Breast epithelium (tissue), 4 donors: ENCODE measurements at regions not wholly inside any gene's neighbourhood (a gene's known extent, or its start where the extent isn't known, plus 50 kb on each side); places are given as distances from the start of the nearest gene placed in this dataset.

Source experiments
- DNase-seq, 2 donors: peaks; one replicate each; pipeline ENCODE4 v3.0.0-alpha.2; 2019; ENCODE audit warnings: low spot score in 2 of 2
- H3K27ac ChIP-seq, 2 donors: fragments of 200-600 bp; sonication (generic) in 1 of 2; one replicate each; pipeline ENCODE4 v1.5.1; 2016 to 2019; ENCODE audit warnings: mild to moderate bottlenecking in 1 of 2
- H3K27me3 ChIP-seq, 2 donors: fragments of 200-600 bp; sonication (generic) in 1 of 2; one replicate each; pipeline versions ENCODE4 v1.5.1 to v1.6.0; 2017 to 2019; ENCODE audit warnings: control low read depth in 1 of 2, mild to moderate bottlenecking in 1 of 2
- H3K36me3 ChIP-seq: fragments of 200-600 bp; one replicate; pipeline ENCODE4 v1.5.1; 2019
- H3K4me1 ChIP-seq, 2 donors: fragments of 200-600 bp; sonication (generic); one replicate each; pipeline ENCODE4 v1.5.1; 2016 to 2019; ENCODE audit warnings: control low read depth in 1 of 2
- H3K4me3 ChIP-seq, 3 donors: fragments of 200-600 bp; sonication (generic); 1 replicate in 2 of 3; 2 replicates in 1 of 3; pipeline ENCODE4 v1.5.1; 2016 to 2019; ENCODE audit warnings: mild to moderate bottlenecking in 3 of 3, moderate library complexity in 2 of 3
- H3K9me3 ChIP-seq, 2 donors: fragments of 200-600 bp; sonication (generic) in 1 of 2; one replicate each; pipeline ENCODE4 v1.5.1; 2016 to 2019; ENCODE audit warnings: control low read depth in 1 of 2
- POLR2A ChIP-seq: fragments of 450-650 bp; IDR thresholded peaks from one replicate; pipeline ENCODE4 v1.6.1; 2016; ENCODE audit warnings: antibody characterized with exemption, mild to moderate bottlenecking, moderate library complexity
- POLR2AphosphoS5 ChIP-seq, 3 donors: sonication (generic); formaldehyde crosslinking; IDR thresholded peaks; one replicate each; pipeline ENCODE4 v1.6.1; 2017; ENCODE audit warnings: antibody characterized with exemption in 3 of 3
- intact Hi-C: fragments of 100-400 bp; cut with DNase I; formaldehyde crosslinking; loops from one replicate; pipeline ENCODE4 v1.15.1; 2023; ENCODE audit warnings: low total_unique reads
- TF ChIP-seq, protein P1 (sequence below), 3 donors: fragments of 450-650 bp; IDR thresholded peaks; one replicate each; pipeline ENCODE4 v1.5.1; 2016 to 2017; ENCODE audit warnings: antibody characterized with exemption in 3 of 3, mild to moderate bottlenecking in 3 of 3, moderate library complexity in 3 of 3

DNA sequence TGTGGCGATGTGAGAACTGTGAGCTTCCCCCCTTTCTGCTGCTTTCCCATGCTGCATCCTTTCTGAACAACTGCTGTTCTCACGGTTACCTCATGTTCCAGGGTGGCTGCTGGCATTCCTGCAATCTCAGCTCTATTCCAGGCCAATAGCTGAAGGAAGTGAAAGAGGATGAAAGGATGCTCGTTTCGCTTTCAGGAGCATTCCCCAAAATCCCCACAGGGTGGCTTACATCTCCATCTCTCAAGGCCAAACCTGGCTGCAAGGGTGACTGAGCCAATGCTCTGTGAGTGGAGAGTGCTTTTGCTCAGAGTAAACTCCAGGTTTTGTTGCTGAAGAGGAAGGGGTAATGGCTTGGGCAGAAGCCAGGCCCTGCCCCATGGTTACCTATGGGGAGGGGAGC lies 848.2 kb downstream of the BRD1 start:
- Histone ChIP-seq H3K4me3 (no peak overlapping the region), H3K4me1 (no peaks in the 10 kb centered on the region), H3K9me3 (peaks cover 0 to 4% of the 10 kb centered on the region in 2 donors), H3K27me3 (peaks cover 0 to 28% of the 10 kb centered on the region in 2 donors), H3K36me3 (no peaks in the 10 kb centered on the region), H3K27ac (no peak overlapping the region)
- TF ChIP-seq, protein P1, sequence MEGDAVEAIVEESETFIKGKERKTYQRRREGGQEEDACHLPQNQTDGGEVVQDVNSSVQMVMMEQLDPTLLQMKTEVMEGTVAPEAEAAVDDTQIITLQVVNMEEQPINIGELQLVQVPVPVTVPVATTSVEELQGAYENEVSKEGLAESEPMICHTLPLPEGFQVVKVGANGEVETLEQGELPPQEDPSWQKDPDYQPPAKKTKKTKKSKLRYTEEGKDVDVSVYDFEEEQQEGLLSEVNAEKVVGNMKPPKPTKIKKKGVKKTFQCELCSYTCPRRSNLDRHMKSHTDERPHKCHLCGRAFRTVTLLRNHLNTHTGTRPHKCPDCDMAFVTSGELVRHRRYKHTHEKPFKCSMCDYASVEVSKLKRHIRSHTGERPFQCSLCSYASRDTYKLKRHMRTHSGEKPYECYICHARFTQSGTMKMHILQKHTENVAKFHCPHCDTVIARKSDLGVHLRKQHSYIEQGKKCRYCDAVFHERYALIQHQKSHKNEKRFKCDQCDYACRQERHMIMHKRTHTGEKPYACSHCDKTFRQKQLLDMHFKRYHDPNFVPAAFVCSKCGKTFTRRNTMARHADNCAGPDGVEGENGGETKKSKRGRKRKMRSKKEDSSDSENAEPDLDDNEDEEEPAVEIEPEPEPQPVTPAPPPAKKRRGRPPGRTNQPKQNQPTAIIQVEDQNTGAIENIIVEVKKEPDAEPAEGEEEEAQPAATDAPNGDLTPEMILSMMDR (IDR thresholded peaks at IDR 0.05) = no peak
- TF ChIP-seq POLR2A = no peak
- TF ChIP-seq POLR2AphosphoS5 (IDR thresholded peaks at IDR 0.05) = no peak
- DNase-seq = no peak
- intact Hi-C loops = no loop called here

DNA sequence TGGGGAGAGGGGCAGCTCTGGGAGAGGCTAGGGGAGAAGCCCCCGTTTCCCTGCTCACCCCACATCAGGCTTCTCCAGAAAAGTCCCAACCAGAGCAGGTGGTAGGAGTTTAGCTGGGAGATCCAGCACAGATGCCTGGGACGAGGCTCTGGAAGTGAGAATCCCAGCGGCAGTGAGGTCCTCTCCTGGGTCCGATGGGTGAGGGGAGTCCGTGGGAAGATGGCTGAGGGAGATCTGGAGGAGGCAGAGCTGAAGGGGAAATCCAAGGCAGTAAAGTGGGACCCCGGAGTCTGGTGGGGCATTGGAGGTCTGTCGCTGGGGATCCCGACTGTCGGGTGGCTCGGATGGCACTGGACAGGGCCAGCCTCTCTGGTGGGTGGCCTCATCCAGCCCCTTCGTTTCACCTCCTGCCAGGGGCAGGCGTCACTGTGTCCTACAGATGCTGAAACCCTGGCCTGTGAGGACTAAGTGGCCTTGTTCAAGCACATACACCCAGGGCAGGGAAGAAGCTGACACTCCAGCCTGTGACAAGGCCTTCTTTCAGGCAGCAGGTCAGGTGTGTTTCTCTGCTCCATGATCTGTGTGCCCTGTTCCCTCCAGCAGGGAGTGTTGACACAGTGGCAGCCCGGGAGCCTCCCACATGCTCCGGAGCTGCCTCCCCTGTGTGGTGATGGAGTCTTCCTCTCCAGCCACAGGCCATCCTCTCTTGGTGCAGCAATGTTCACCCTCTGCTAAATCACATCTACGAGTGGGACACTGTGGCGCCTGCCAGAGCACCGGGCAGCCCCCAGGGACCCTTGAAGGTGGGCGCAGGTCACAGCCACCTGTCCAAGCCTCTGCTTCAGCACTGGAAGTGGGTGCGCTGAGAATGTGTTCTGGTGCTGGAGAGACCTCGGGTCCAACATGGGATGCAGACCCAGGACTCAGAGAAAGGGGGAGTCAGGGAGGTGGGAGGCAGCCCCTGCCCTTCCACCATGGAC lies 850.8 kb downstream of the BRD1 start:
- H3K4me3 ChIP-seq = no peak overlapping the region
- no peak for TF ChIP-seq POLR2A
- TF ChIP-seq POLR2AphosphoS5 (IDR thresholded peaks at IDR 0.05) = no peak
- TF ChIP-seq, protein P1 (IDR thresholded peaks at IDR 0.05) = no peak
- peaks cover 0 to 30% of the 10 kb centered on the region in 2 donors for H3K27me3 ChIP-seq
- no peak overlapping the region for H3K27ac ChIP-seq
- peaks cover 0 to 4% of the 10 kb centered on the region in 2 donors for H3K9me3 ChIP-seq
- H3K36me3 ChIP-seq = no peaks in the 10 kb centered on the region
- H3K4me1 ChIP-seq = no peaks in the 10 kb centered on the region
- intact Hi-C loops = no loop called here
- no peak for DNase-seq

DNA sequence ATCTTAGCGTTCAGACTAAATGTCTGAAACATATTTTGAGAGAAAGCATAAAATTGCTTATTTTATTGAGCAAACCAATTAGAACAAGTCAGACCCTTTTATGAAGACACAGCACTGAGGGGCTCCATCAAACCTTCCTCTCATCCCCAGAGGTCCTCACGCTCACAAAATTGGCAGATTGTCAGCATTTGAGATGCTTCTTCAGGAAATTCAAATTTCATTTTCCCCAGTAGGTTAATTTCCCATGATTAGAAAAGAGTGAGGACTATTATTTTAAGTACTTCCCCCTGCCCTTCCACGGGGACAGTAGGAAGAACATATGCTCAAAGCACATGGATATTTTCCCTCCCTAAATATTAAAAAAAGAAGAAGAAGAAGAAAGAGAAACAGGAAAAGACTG lies 851.8 kb downstream of the BRD1 start:
- H3K27me3 ChIP-seq = peaks cover 0 to 30% of the 10 kb centered on the region in 2 donors
- DNase-seq = no peak
- intact Hi-C loops = no loop called here

DNA sequence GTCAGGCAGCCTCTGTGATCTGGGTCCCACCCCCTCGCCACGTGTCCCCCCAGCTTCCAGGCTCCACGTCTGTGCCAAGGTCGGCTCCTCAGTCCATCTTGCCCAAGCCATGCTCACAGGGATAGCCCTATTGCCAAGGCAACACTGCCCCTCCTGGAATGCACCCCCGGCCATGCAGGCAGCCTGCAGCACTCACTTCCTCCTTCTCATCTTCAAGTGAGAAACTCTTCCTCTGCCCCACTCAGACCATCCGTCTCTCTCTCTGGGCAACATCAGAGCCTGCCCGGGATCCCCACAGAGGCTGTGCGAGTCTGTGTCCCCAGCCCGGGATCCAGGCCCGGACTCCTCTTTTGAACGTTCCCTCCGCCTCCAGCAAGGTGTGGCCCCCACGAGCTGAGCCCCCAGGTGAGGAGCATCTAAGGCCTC lies 852.3 kb downstream of the BRD1 start:
- Histone ChIP-seq H3K4me3 (no peak overlapping the region), H3K27me3 (peaks cover 0 to 30% of the 10 kb centered on the region in 2 donors), H3K9me3 (peaks cover 0 to 4% of the 10 kb centered on the region in 2 donors), H3K27ac (no peak overlapping the region), H3K36me3 (no peaks in the 10 kb centered on the region), H3K4me1 (no peaks in the 10 kb centered on the region)
- DNase-seq = peak in 1 of 2 donors; percentile 51
- TF ChIP-seq POLR2A (no peak), POLR2AphosphoS5 (IDR thresholded peaks at IDR 0.05) (no peak)
- TF ChIP-seq, protein P1 (IDR thresholded peaks at IDR 0.05) = no peak
- intact Hi-C loops = no loop called here

More for the DNA sequence above, 851.8 kb downstream of the BRD1 start:
- Histone ChIP-seq H3K27ac (no peak overlapping the region), H3K36me3 (no peaks in the 10 kb centered on the region), H3K4me3 (no peak overlapping the region), H3K4me1 (no peaks in the 10 kb centered on the region), H3K9me3 (peaks cover 0 to 4% of the 10 kb centered on the region in 2 donors)
- TF ChIP-seq POLR2A (no peak), POLR2AphosphoS5 (IDR thresholded peaks at IDR 0.05) (no peak)
- TF ChIP-seq, protein P1 (IDR thresholded peaks at IDR 0.05) = no peak
